ENCODE measurements at regions not wholly inside any gene's neighbourhood (a gene's known extent, or its start where the extent isn't known, plus 50 kb on each side); places are given as distances from the start of the nearest gene placed in this dataset.
A peak's percentile ranks its signal among the peaks of the same experiment; 100 is the strongest.

DNA sequence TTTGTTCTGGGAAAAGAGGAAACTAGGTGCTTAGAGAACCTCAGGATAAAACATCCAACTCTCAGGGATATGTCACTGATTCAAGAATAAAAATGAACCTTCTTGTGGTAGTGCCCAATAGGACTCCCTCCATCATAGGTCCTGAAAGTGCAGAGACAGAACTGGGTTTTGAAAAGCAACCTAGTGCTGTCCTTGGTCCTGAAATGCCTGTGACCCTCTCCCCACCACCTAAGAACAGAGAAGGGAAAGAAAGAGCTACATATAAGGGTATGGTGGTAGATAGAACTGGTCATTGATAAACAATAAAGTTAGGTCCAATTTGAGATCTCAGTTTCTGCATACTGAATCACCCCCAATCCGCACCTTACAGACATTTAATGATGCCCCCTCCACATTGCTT lies 953.3 kb downstream of the XPNPEP1 start:
- TF ChIP-seq, protein P1, sequence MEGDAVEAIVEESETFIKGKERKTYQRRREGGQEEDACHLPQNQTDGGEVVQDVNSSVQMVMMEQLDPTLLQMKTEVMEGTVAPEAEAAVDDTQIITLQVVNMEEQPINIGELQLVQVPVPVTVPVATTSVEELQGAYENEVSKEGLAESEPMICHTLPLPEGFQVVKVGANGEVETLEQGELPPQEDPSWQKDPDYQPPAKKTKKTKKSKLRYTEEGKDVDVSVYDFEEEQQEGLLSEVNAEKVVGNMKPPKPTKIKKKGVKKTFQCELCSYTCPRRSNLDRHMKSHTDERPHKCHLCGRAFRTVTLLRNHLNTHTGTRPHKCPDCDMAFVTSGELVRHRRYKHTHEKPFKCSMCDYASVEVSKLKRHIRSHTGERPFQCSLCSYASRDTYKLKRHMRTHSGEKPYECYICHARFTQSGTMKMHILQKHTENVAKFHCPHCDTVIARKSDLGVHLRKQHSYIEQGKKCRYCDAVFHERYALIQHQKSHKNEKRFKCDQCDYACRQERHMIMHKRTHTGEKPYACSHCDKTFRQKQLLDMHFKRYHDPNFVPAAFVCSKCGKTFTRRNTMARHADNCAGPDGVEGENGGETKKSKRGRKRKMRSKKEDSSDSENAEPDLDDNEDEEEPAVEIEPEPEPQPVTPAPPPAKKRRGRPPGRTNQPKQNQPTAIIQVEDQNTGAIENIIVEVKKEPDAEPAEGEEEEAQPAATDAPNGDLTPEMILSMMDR (conservative IDR thresholded peaks at IDR 0.05 in 1 of 2, IDR thresholded peaks at IDR 0.05 in 1 of 2; ENCODE audit: low read depth in 1 of 2, low read length in 2 of 2): no peak
- TF ChIP-seq EZH2 (IDR thresholded peaks at IDR 0.05; ENCODE audit: low read length, missing control alignments): no peak
- no peaks in the 10 kb centered on the region for H3K36me3 ChIP-seq (ENCODE audit: control insufficient read depth, insufficient read depth, low read length)
- DNase-seq (ENCODE audit: low read depth in 2 of 2): peak; percentile 3 to 42
- H4K20me1 ChIP-seq (ENCODE audit: control insufficient read depth, extremely low read depth, insufficient read depth, low read length): no peaks in the 10 kb centered on the region
- no peak overlapping the region for H3K4me2 ChIP-seq (ENCODE audit: extremely low read depth, insufficient read depth, low read length)
- no peaks in the 10 kb centered on the region for H3K4me1 ChIP-seq (ENCODE audit: control insufficient read depth, extremely low read depth, insufficient read depth, low read length)
- no peak overlapping the region for H3K9ac ChIP-seq (ENCODE audit: insufficient read depth, low read length)
- no peaks in the 10 kb centered on the region for H3K27me3 ChIP-seq (ENCODE audit: control insufficient read depth, insufficient read depth, low read length)
- H3K27ac ChIP-seq (ENCODE audit: insufficient read depth, low read length): no peak overlapping the region
- H2AFZ ChIP-seq (ENCODE audit: low read length): no peak overlapping the region
- H3K79me2 ChIP-seq (ENCODE audit: control insufficient read depth, insufficient read depth, low read length): no peaks in the 10 kb centered on the region
- H3K9me3 ChIP-seq (ENCODE audit: control insufficient read depth, insufficient read depth, low read depth, low read length): no peaks in the 10 kb centered on the region
- H3K4me3 ChIP-seq (replicated peaks in 1 of 4; ENCODE audit: control extremely low read depth in 1 of 4, insufficient read depth in 1 of 4, low read depth in 3 of 4, low read length in 4 of 4): no peak overlapping the region

- Histone ChIP-seq H3K27me3 (ENCODE audit: control insufficient read depth, insufficient read depth, low read length) (no peaks in the 10 kb centered on the region), H3K9ac (ENCODE audit: insufficient read depth, low read length) (no peak overlapping the region), H2AFZ (ENCODE audit: low read length) (no peak overlapping the region), H3K4me1 (ENCODE audit: control insufficient read depth, extremely low read depth, insufficient read depth, low read length) (no peaks in the 10 kb centered on the region), H3K4me2 (ENCODE audit: extremely low read depth, insufficient read depth, low read length) (no peak overlapping the region), H3K4me3 (replicated peaks in 1 of 4; ENCODE audit: control extremely low read depth in 1 of 4, insufficient read depth in 1 of 4, low read depth in 3 of 4, low read length in 4 of 4) (no peak overlapping the region), H3K27ac (ENCODE audit: insufficient read depth, low read length) (no peak overlapping the region), H3K79me2 (ENCODE audit: control insufficient read depth, insufficient read depth, low read length) (no peaks in the 10 kb centered on the region), H3K9me3 (ENCODE audit: control insufficient read depth, insufficient read depth, low read depth, low read length) (no peaks in the 10 kb centered on the region), H3K36me3 (ENCODE audit: control insufficient read depth, insufficient read depth, low read length) (no peaks in the 10 kb centered on the region), H4K20me1 (ENCODE audit: control insufficient read depth, extremely low read depth, insufficient read depth, low read length) (no peaks in the 10 kb centered on the region)
- DNase-seq (ENCODE audit: low read depth in 2 of 2): no peak
- TF ChIP-seq EZH2 (IDR thresholded peaks at IDR 0.05; ENCODE audit: low read length, missing control alignments): no peak
- TF ChIP-seq, protein P1 (conservative IDR thresholded peaks at IDR 0.05 in 1 of 2, IDR thresholded peaks at IDR 0.05 in 1 of 2; ENCODE audit: low read depth in 1 of 2, low read length in 2 of 2): no peak
Measured at GRCh38 chr10:108966411-108966810, 956.9 kb downstream of the XPNPEP1 start.

DNA sequence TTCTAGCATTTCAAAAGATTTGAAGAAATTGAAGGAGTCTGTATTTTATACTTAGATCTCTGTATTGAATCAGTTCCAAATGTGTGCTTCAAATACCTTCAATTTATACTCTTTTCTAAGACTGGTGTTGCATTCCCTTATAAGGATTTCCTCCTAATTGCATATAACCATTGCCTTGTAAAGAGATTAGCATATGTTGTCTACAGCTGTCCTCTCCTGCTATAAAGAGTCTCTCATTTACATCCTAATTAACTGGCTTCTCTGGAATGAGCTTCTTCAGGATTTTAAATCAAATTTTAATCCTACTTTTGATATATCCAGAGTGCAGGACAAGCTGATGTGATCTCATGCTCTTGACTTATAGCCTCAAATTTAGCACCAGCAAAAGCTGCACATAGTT lies 957.3 kb downstream of the XPNPEP1 start:
- no peaks in the 10 kb centered on the region for H3K36me3 ChIP-seq (ENCODE audit: control insufficient read depth, insufficient read depth, low read length)
- H3K4me2 ChIP-seq (ENCODE audit: extremely low read depth, insufficient read depth, low read length): no peak overlapping the region
- no peaks in the 10 kb centered on the region for H3K79me2 ChIP-seq (ENCODE audit: control insufficient read depth, insufficient read depth, low read length)
- no peaks in the 10 kb centered on the region for H4K20me1 ChIP-seq (ENCODE audit: control insufficient read depth, extremely low read depth, insufficient read depth, low read length)
- no peaks in the 10 kb centered on the region for H3K27me3 ChIP-seq (ENCODE audit: control insufficient read depth, insufficient read depth, low read length)
- H3K27ac ChIP-seq (ENCODE audit: insufficient read depth, low read length): no peak overlapping the region
- no peaks in the 10 kb centered on the region for H3K9me3 ChIP-seq (ENCODE audit: control insufficient read depth, insufficient read depth, low read depth, low read length)
- TF ChIP-seq, protein P1 (conservative IDR thresholded peaks at IDR 0.05 in 1 of 2, IDR thresholded peaks at IDR 0.05 in 1 of 2; ENCODE audit: low read depth in 1 of 2, low read length in 2 of 2): no peak
- no peak for TF ChIP-seq EZH2 (IDR thresholded peaks at IDR 0.05; ENCODE audit: low read length, missing control alignments)
- no peak overlapping the region for H3K9ac ChIP-seq (ENCODE audit: insufficient read depth, low read length)
- DNase-seq (ENCODE audit: low read depth in 2 of 2): no peak
- H3K4me3 ChIP-seq (replicated peaks in 1 of 4; ENCODE audit: control extremely low read depth in 1 of 4, insufficient read depth in 1 of 4, low read depth in 3 of 4, low read length in 4 of 4): no peak overlapping the region
- H2AFZ ChIP-seq (ENCODE audit: low read length): no peak overlapping the region
- H3K4me1 ChIP-seq (ENCODE audit: control insufficient read depth, extremely low read depth, insufficient read depth, low read length): no peaks in the 10 kb centered on the region

Data from fibroblast of lung (primary cell).